ENCODE measurements at regions not wholly inside any gene's neighbourhood (a gene's known extent, or its start where the extent isn't known, plus 50 kb on each side); places are given as distances from the start of the nearest gene placed in this dataset.

GRCh38 chr7:136293272-136293671 lies 316.1 kb upstream of the MTPN start:
- intact Hi-C loops (cut with micrococcal nuclease) = no loop called here
- no peaks in the 10 kb centered on the region for H3K27me3 ChIP-seq (ENCODE audit: control insufficient read depth in 2 of 2, insufficient read depth in 2 of 2, low read length in 2 of 2)

More at GRCh38 chr7:136293272-136293671, 316.1 kb upstream of the MTPN start:
- no peak for TF ChIP-seq JUN (IDR thresholded peaks at IDR 0.05; ENCODE audit: borderline replicate concordance, insufficient read depth, insufficient read length, low read depth)
- TF ChIP-seq, protein P1, sequence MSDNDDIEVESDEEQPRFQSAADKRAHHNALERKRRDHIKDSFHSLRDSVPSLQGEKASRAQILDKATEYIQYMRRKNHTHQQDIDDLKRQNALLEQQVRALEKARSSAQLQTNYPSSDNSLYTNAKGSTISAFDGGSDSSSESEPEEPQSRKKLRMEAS (IDR thresholded peaks at IDR 0.05; ENCODE audit: insufficient read depth, insufficient read length) = no peak
- no peak for TF ChIP-seq FOS (IDR thresholded peaks at IDR 0.05; ENCODE audit: borderline replicate concordance, insufficient read depth, low read length)
- TF ChIP-seq POLR2AphosphoS5 (IDR thresholded peaks at IDR 0.05; ENCODE audit: insufficient read depth, low read depth, low read length) = no peak
- TF ChIP-seq GATA2 (IDR thresholded peaks at IDR 0.05; ENCODE audit: insufficient read depth, insufficient read length, low read depth, low read length) = no peak
- no peak for TF ChIP-seq EZH2 (IDR thresholded peaks at IDR 0.05; ENCODE audit: borderline replicate concordance, low read depth, low read length, severe bottlenecking)
- TF ChIP-seq MYC (IDR thresholded peaks at IDR 0.05; ENCODE audit: low read depth, low read length) = no peak
- no peak for TF ChIP-seq CTCF (IDR thresholded peaks at IDR 0.05; ENCODE audit: extremely low read depth in 1 of 2, insufficient read depth in 1 of 2, low read depth in 1 of 2, low read length in 2 of 2)
- Histone ChIP-seq H3K27ac (ENCODE audit: insufficient read depth, low read depth, low read length) (no peak overlapping the region), H3K79me2 (ENCODE audit: control insufficient read depth, insufficient read depth, low read length) (no peaks in the 10 kb centered on the region), H3K36me3 (ENCODE audit: control insufficient read depth in 2 of 2, extremely low read depth in 1 of 2, insufficient read depth in 2 of 2, low read length in 2 of 2) (no peaks in the 10 kb centered on the region), H3K9ac (replicated peaks; ENCODE audit: extremely low read depth, insufficient read depth, low read length) (no peak overlapping the region), H3K4me1 (ENCODE audit: control insufficient read depth, extremely low read depth, insufficient read depth, low read length) (no peaks in the 10 kb centered on the region), H3K4me2 (ENCODE audit: insufficient read depth, low read length) (no peak overlapping the region), H3K4me3 (replicated peaks in 1 of 3; ENCODE audit: insufficient read depth in 1 of 3, low read depth in 1 of 3, low read length in 3 of 3) (no peak overlapping the region), H3K9me1 (replicated peaks; ENCODE audit: control insufficient read depth, extremely low read depth, insufficient read depth, low read length) (no peaks in the 10 kb centered on the region), H2AFZ (ENCODE audit: low read depth, low read length) (no peak overlapping the region), H4K20me1 (replicated peaks; ENCODE audit: control insufficient read depth, extremely low read depth, insufficient read depth, low read length) (no peaks in the 10 kb centered on the region), H3K9me3 (replicated peaks; ENCODE audit: control insufficient read depth, insufficient read depth, low read length) (peaks cover 2% of the 10 kb centered on the region)
- no peak for FAIRE-seq
- no peak for DNase-seq (ENCODE audit: low read depth, low spot score)
- no TSS peak for BruUV-seq (replicated peaks)
- dilution Hi-C loops (cut with MboI; ENCODE audit: extremely low pct_ligation_motif_present, low sequenced_read_pairs) = no loop called here
- CTCF ChIA-PET = no interaction called here
- POLR2A ChIA-PET = no interaction called here

Measured in endothelial cell of umbilical vein (primary cell).